WTC11 (cell line): ENCODE measurements at regions not wholly inside any gene's neighbourhood (a gene's known extent, or its start where the extent isn't known, plus 50 kb on each side); places are given as distances from the start of the nearest gene placed in this dataset.

Source experiments
- ATAC-seq: fragments of 200-7000 bp; cut with Tn5 transposase; 2 replicates; pipeline ENCODE4 v1.10.0; 2021; ENCODE audit warnings: mild to moderate bottlenecking, moderate library complexity
- CTCF ChIA-PET: fragments of 300-600 bp; sonication (Branson Sonifier 250); formaldehyde crosslinking; loops from one replicate; lab custom pipeline; 2021; ENCODE audit warnings: antibody characterized with exemption; lab: Charles Lee
- POLR2A ChIA-PET: fragments of 350-600 bp; sonication (Branson Sonifier 250); formaldehyde crosslinking; loops from one replicate; lab custom pipeline; 2021; ENCODE audit warnings: antibody characterized with exemption; lab: Charles Lee
- DNase-seq: peaks from one replicate; pipeline ENCODE4 v3.0.0; 2021; ENCODE audit warnings: low spot score
- H3K27ac Mint-ChIP-seq: 2 replicates; pipeline ENCODE4 v1.8.0; 2021; ENCODE audit warnings: mixed read lengths
- H3K27me3 Mint-ChIP-seq: 2 replicates; pipeline ENCODE4 v1.8.0; 2021; ENCODE audit warnings: low read depth, mild to moderate bottlenecking, moderate library complexity, mixed read lengths
- H3K36me3 Mint-ChIP-seq: 2 replicates; pipeline ENCODE4 v1.8.0; 2021; ENCODE audit warnings: mixed read lengths
- H3K4me1 Mint-ChIP-seq: 2 replicates; pipeline ENCODE4 v1.8.0; 2022; ENCODE audit warnings: mixed read lengths
- H3K4me3 Mint-ChIP-seq: 2 replicates; pipeline ENCODE4 v1.8.0; 2021; ENCODE audit warnings: mild to moderate bottlenecking, moderate library complexity, mixed read lengths
- H3K9me3 Mint-ChIP-seq: 2 replicates; pipeline ENCODE4 v1.8.0; 2021; ENCODE audit warnings: mixed read lengths
- ARID4B ChIP-seq: sonication (generic); formaldehyde crosslinking; IDR thresholded peaks from 2 replicates; pipeline ENCODE4 v1.8.0; 2023; ENCODE audit warnings: missing genetic modification reagents, mild to moderate bottlenecking, borderline replicate concordance
- ATF2 ChIP-seq: sonication (generic); formaldehyde crosslinking; IDR thresholded peaks from 2 replicates; pipeline ENCODE4 v1.8.1; 2022; ENCODE audit warnings: low read depth, missing genetic modification reagents, borderline replicate concordance
- CREB1 ChIP-seq: sonication (generic); formaldehyde crosslinking; IDR thresholded peaks from 2 replicates; pipeline ENCODE4 v1.8.0; 2023; ENCODE audit warnings: mild to moderate bottlenecking, missing genetic modification reagents
- E2F5 ChIP-seq: sonication (generic); formaldehyde crosslinking; IDR thresholded peaks from 2 replicates; pipeline ENCODE4 v1.8.1; 2022; ENCODE audit warnings: mild to moderate bottlenecking, moderate library complexity, missing genetic modification reagents
- FOXJ3 ChIP-seq: sonication (generic); formaldehyde crosslinking; IDR thresholded peaks from 2 replicates; pipeline ENCODE4 v1.9.0; 2021; ENCODE audit warnings: missing genetic modification reagents, mild to moderate bottlenecking, borderline replicate concordance
- FOXK1 ChIP-seq: sonication (generic); formaldehyde crosslinking; IDR thresholded peaks from 2 replicates; pipeline ENCODE4 v1.8.0; 2022; ENCODE audit warnings: mild to moderate bottlenecking, moderate library complexity, missing genetic modification reagents
- GABPB1 ChIP-seq: sonication (generic); formaldehyde crosslinking; IDR thresholded peaks from 2 replicates; pipeline ENCODE4 v1.8.1; 2023; ENCODE audit warnings: mild to moderate bottlenecking, missing genetic modification reagents
- GTF2I ChIP-seq: fragments of 250-450 bp; sonication (Bioruptor Pico); conservative IDR thresholded peaks from 2 replicates; pipeline ENCODE4 v1.4.0; 2021; ENCODE audit warnings: mild to moderate bottlenecking
- HMGA2 ChIP-seq: fragments of 250-450 bp; sonication (Bioruptor Pico); IDR thresholded peaks from 2 replicates; pipeline ENCODE4 v1.4.0; 2021; ENCODE audit warnings: mild to moderate bottlenecking, moderate library complexity
- IRF1 ChIP-seq: sonication (generic); formaldehyde crosslinking; IDR thresholded peaks from 2 replicates; pipeline ENCODE4 v1.8.0; 2023; ENCODE audit warnings: missing genetic modification reagents
- IRF2 ChIP-seq: sonication (generic); formaldehyde crosslinking; IDR thresholded peaks from 2 replicates; pipeline ENCODE4 v1.8.0; 2022; ENCODE audit warnings: low read depth, missing genetic modification reagents, borderline replicate concordance
- JAZF1 ChIP-seq: fragments of 250-450 bp; sonication (Bioruptor Pico); IDR thresholded peaks from 2 replicates; pipeline ENCODE4 v1.9.0; 2021; ENCODE audit warnings: moderate library complexity, mild to moderate bottlenecking, inconsistent platforms
- JUN ChIP-seq: sonication (generic); formaldehyde crosslinking; IDR thresholded peaks from 2 replicates; pipeline ENCODE4 v1.8.0; 2023; ENCODE audit warnings: mild to moderate bottlenecking, missing genetic modification reagents
- MXD4 ChIP-seq: fragments of 250-450 bp; sonication (Bioruptor Pico); IDR thresholded peaks from 2 replicates; pipeline ENCODE4 v1.8.0; 2021; ENCODE audit warnings: mild to moderate bottlenecking, moderate library complexity, borderline replicate concordance
- MYBL2 ChIP-seq: sonication (generic); formaldehyde crosslinking; IDR thresholded peaks from 2 replicates; pipeline ENCODE4 v1.8.1; 2023; ENCODE audit warnings: mild to moderate bottlenecking, moderate library complexity, missing genetic modification reagents
- NFATC4 ChIP-seq: fragments of 250-450 bp; sonication (Bioruptor Pico); IDR thresholded peaks from 2 replicates; pipeline ENCODE4 v1.9.0; 2021; ENCODE audit warnings: mild to moderate bottlenecking
- NR1H2 ChIP-seq: sonication (generic); formaldehyde crosslinking; IDR thresholded peaks from 2 replicates; pipeline ENCODE4 v1.9.0; 2021; ENCODE audit warnings: mild to moderate bottlenecking, moderate library complexity, missing genetic modification reagents
- RORB ChIP-seq: fragments of 250-450 bp; sonication (Bioruptor Pico); IDR thresholded peaks from 2 replicates; pipeline ENCODE4 v1.9.0; 2021; ENCODE audit warnings: mild to moderate bottlenecking
- SMAD3 ChIP-seq: sonication (generic); formaldehyde crosslinking; IDR thresholded peaks from 2 replicates; pipeline ENCODE4 v1.8.0; 2022; ENCODE audit warnings: missing genetic modification reagents, mild to moderate bottlenecking, borderline replicate concordance
- SOX15 ChIP-seq: fragments of 250-450 bp; sonication (Bioruptor Pico); IDR thresholded peaks from 2 replicates; pipeline ENCODE4 v1.9.0; 2021; ENCODE audit warnings: mild to moderate bottlenecking
- ZNF219 ChIP-seq: sonication (generic); formaldehyde crosslinking; IDR thresholded peaks from 2 replicates; pipeline ENCODE4 v1.8.0; 2023; ENCODE audit warnings: missing genetic modification reagents, mild to moderate bottlenecking, borderline replicate concordance
- TF ChIP-seq, protein P1 (sequence below): sonication (generic); formaldehyde crosslinking; IDR thresholded peaks from 2 replicates; pipeline ENCODE4 v1.8.1; 2023; ENCODE audit warnings: mild to moderate bottlenecking, missing genetic modification reagents
- TF ChIP-seq, protein P2 (sequence below): fragments of 250-450 bp; sonication (Bioruptor Pico); IDR thresholded peaks from 2 replicates; pipeline ENCODE4 v1.9.0; 2021; ENCODE audit warnings: moderate library complexity, mild to moderate bottlenecking, inconsistent platforms, borderline replicate concordance

- H3K36me3 Mint-ChIP-seq, result no peaks in the 10 kb centered on the region
- H3K27me3 Mint-ChIP-seq, result no peaks in the 10 kb centered on the region
- no peak for ATAC-seq
- no peak for TF ChIP-seq RORB (CRISPR knock-in tag)
- no peak for TF ChIP-seq MYBL2 (CRISPR knock-in tag)
- TF ChIP-seq JAZF1 (CRISPR knock-in tag), result no peak
- TF ChIP-seq, protein P1, sequence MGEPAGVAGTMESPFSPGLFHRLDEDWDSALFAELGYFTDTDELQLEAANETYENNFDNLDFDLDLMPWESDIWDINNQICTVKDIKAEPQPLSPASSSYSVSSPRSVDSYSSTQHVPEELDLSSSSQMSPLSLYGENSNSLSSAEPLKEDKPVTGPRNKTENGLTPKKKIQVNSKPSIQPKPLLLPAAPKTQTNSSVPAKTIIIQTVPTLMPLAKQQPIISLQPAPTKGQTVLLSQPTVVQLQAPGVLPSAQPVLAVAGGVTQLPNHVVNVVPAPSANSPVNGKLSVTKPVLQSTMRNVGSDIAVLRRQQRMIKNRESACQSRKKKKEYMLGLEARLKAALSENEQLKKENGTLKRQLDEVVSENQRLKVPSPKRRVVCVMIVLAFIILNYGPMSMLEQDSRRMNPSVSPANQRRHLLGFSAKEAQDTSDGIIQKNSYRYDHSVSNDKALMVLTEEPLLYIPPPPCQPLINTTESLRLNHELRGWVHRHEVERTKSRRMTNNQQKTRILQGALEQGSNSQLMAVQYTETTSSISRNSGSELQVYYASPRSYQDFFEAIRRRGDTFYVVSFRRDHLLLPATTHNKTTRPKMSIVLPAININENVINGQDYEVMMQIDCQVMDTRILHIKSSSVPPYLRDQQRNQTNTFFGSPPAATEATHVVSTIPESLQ (CRISPR knock-in tag), result no peak
- TF ChIP-seq MXD4 (CRISPR knock-in tag), result no peak
- TF ChIP-seq FOXJ3 (CRISPR knock-in tag), result no peak
- TF ChIP-seq ZNF219, result no peak
- no peak for TF ChIP-seq NFATC4
- TF ChIP-seq, protein P2, sequence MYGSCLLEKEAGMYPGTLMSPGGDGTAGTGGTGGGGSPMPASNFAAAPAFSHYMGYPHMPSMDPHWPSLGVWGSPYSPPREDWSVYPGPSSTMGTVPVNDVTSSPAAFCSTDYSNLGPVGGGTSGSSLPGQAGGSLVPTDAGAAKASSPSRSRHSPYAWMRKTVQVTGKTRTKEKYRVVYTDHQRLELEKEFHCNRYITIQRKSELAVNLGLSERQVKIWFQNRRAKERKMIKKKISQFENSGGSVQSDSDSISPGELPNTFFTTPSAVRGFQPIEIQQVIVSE (CRISPR knock-in tag), result no peak
- TF ChIP-seq, all 79 proteins: peak for 0
- Mint-ChIP-seq H3K4me1 (peaks cover 29% of the 10 kb centered on the region), H3K4me3 (no peak overlapping the region), H3K9me3 (peaks cover 5% of the 10 kb centered on the region; the same call in 1 of the 2 replicates), H3K27ac (no peak overlapping the region)
- ChIA-PET CTCF (no interaction called here), POLR2A (no interaction called here)
- DNase-seq, result no peak
Observed at GRCh38 chr4:180788729-180789128, 1454.5 kb upstream of the TENM3 start.

GRCh38 chr4:180789929-180790328 is 1453.3 kb upstream of the TENM3 start:
- CTCF ChIA-PET, result no interaction called here
- POLR2A ChIA-PET, result no interaction called here
- Mint-ChIP-seq H3K9me3 (peaks cover 5% of the 10 kb centered on the region; the same call in 1 of the 2 replicates), H3K4me1 (peaks cover 26% of the 10 kb centered on the region), H3K4me3 (no peak overlapping the region), H3K27me3 (no peaks in the 10 kb centered on the region), H3K36me3 (no peaks in the 10 kb centered on the region), H3K27ac (no peak overlapping the region)
- no peak for ATAC-seq
- no peak for TF ChIP-seq ATF2 (CRISPR knock-in tag)
- TF ChIP-seq IRF1 (CRISPR knock-in tag), result no peak
- TF ChIP-seq JUN, result no peak
- TF ChIP-seq JAZF1 (CRISPR knock-in tag), result no peak
- TF ChIP-seq CREB1 (CRISPR knock-in tag), result no peak
- TF ChIP-seq FOXK1, result no peak
- TF ChIP-seq IRF2 (CRISPR knock-in tag), result no peak
- DNase-seq, result no peak

GRCh38 chr4:180790471-180790870 is 1452.7 kb upstream of the TENM3 start:
- no peak for DNase-seq
- H3K27ac Mint-ChIP-seq, result no peak overlapping the region; the same call in 1 of the 2 replicates
- H3K36me3 Mint-ChIP-seq, result no peaks in the 10 kb centered on the region
- ChIA-PET CTCF (no interaction called here), POLR2A (no interaction called here)
- peaks cover 5% of the 10 kb centered on the region; the same call in 1 of the 2 replicates for H3K9me3 Mint-ChIP-seq
- no peak overlapping the region for H3K4me3 Mint-ChIP-seq
- H3K27me3 Mint-ChIP-seq, result no peaks in the 10 kb centered on the region
- peaks cover 26% of the 10 kb centered on the region for H3K4me1 Mint-ChIP-seq
- no peak for ATAC-seq
- TF ChIP-seq GABPB1 (CRISPR knock-in tag) (no peak), SOX15 (CRISPR knock-in tag) (no peak), NR1H2 (CRISPR knock-in tag) (no peak), ARID4B (CRISPR knock-in tag) (no peak), HMGA2 (CRISPR knock-in tag) (no peak), E2F5 (CRISPR knock-in tag) (no peak), IRF1 (CRISPR knock-in tag) (no peak), GTF2I (no peak), CREB1 (CRISPR knock-in tag) (no peak), RORB (CRISPR knock-in tag) (no peak), SMAD3 (no peak)
